GM19467 (cell line): ENCODE measurements at regions not wholly inside any gene's neighbourhood (a gene's known extent, or its start where the extent isn't known, plus 50 kb on each side); places are given as distances from the start of the nearest gene placed in this dataset.

Experiments
- ATAC-seq: cut with Tn5 transposase; IDR thresholded peaks from one replicate; pipeline ENCODE4 v1.9.1; 2021; ENCODE audit warnings: mild to moderate bottlenecking, moderate library complexity; ENCODE audit not compliant: unreplicated experiment

- no peak for ATAC-seq
Observed at GRCh38 chr21:38938343-38938742, 132.6 kb downstream of the ETS2 start.

GRCh38 chr21:38937844-38938243 lies 132.1 kb downstream of the ETS2 start:
- ATAC-seq: no peak

GRCh38 chr21:38937286-38937790 lies 131.6 kb downstream of the ETS2 start:
- ATAC-seq: no peak

GRCh38 chr21:38936240-38936639 lies 130.5 kb downstream of the ETS2 start:
- ATAC-seq: no peak

GRCh38 chr21:38933731-38934130 lies 128.0 kb downstream of the ETS2 start:
- no peak for ATAC-seq

- no peak for ATAC-seq
Observed at GRCh38 chr21:38931291-38931690, 125.6 kb downstream of the ETS2 start.

- ATAC-seq: no peak
Observed at GRCh38 chr21:38930853-38931252, 125.1 kb downstream of the ETS2 start.

GRCh38 chr21:38930066-38930465 lies 124.3 kb downstream of the ETS2 start:
- ATAC-seq: no peak

- no peak for ATAC-seq
Observed at GRCh38 chr21:38929652-38930051, 123.9 kb downstream of the ETS2 start.

- no peak for ATAC-seq
Observed at GRCh38 chr21:38929142-38929541, 123.4 kb downstream of the ETS2 start.

GRCh38 chr21:38927776-38928175 lies 122.0 kb downstream of the ETS2 start:
- ATAC-seq: no peak

GRCh38 chr21:38925923-38926322 lies 120.2 kb downstream of the ETS2 start:
- no peak for ATAC-seq

GRCh38 chr21:38925478-38925877 lies 119.7 kb downstream of the ETS2 start:
- ATAC-seq: no peak

GRCh38 chr21:38924954-38925353 lies 119.2 kb downstream of the ETS2 start:
- no peak for ATAC-seq

GRCh38 chr21:38923429-38923828 lies 117.7 kb downstream of the ETS2 start:
- no peak for ATAC-seq

- no peak for ATAC-seq
Observed at GRCh38 chr21:38922474-38923235, 116.9 kb downstream of the ETS2 start.

- no peak for ATAC-seq
Observed at GRCh38 chr21:38921511-38922251, 116.0 kb downstream of the ETS2 start.

GRCh38 chr21:38920631-38921398 lies 115.1 kb downstream of the ETS2 start:
- ATAC-seq: no peak

GRCh38 chr21:38918607-38919346 lies 113.0 kb downstream of the ETS2 start:
- ATAC-seq: no peak

- no peak for ATAC-seq
Observed at GRCh38 chr21:38917043-38917774, 111.5 kb downstream of the ETS2 start.
